Natural killer cell (primary cell): ENCODE measurements at regions not wholly inside any gene's neighbourhood (a gene's known extent, or its start where the extent isn't known, plus 50 kb on each side); places are given as distances from the start of the nearest gene placed in this dataset.

Source experiments
- ATAC-seq, 3 donors: fragments of 150-1000 bp in 2 of 3; fragments of 200-7000 bp in 1 of 3; cut with Tn5 transposase; 1 replicate in 1 of 3; 2 replicates in 2 of 3; pipeline ENCODE4 v1.10.0; 2021; ENCODE audit warnings: mild to moderate bottlenecking in 2 of 3, moderate library complexity in 2 of 3
- DNase-seq, 2 donors: peaks; one replicate each; pipeline versions ENCODE4 v3.0.0 to v3.0.0-alpha.2; 2013 to 2021; ENCODE audit warnings: mixed read lengths in 1 of 2
- H3K27ac ChIP-seq: one replicate; pipeline ENCODE4 v1.5.1; 2013; ENCODE audit warnings: mild to moderate bottlenecking, low read length
- H3K27me3 ChIP-seq: one replicate; pipeline ENCODE4 v1.6.1; 2013; ENCODE audit warnings: low read length; ENCODE audit not compliant: control insufficient read depth, insufficient read depth
- H3K36me3 ChIP-seq: one replicate; pipeline ENCODE4 v1.6.1; 2013; ENCODE audit warnings: low read length; ENCODE audit not compliant: control insufficient read depth, insufficient read depth
- H3K4me1 ChIP-seq: one replicate; pipeline ENCODE4 v1.6.1; 2013; ENCODE audit warnings: low read length; ENCODE audit not compliant: control insufficient read depth, insufficient read depth
- H3K4me3 ChIP-seq: one replicate; pipeline ENCODE4 v1.5.1; 2013; ENCODE audit warnings: low read length
- H3K9me3 ChIP-seq: one replicate; pipeline ENCODE4 v1.6.1; 2013; ENCODE audit warnings: low read length; ENCODE audit not compliant: control insufficient read depth, insufficient read depth
- H3K27ac Mint-ChIP-seq, 2 donors: one replicate each; pipeline ENCODE4 v1.8.0; 2022; ENCODE audit warnings: mild to moderate bottlenecking in 2 of 2, mixed read lengths in 2 of 2, moderate library complexity in 1 of 2
- H3K27me3 Mint-ChIP-seq, 2 donors: one replicate each; pipeline ENCODE4 v1.8.0; 2022; ENCODE audit warnings: low read depth in 2 of 2, mixed read lengths in 2 of 2
- H3K36me3 Mint-ChIP-seq: one replicate; pipeline ENCODE4 v1.8.0; 2022; ENCODE audit warnings: mixed read lengths
- H3K4me1 Mint-ChIP-seq, 2 donors: one replicate each; pipeline ENCODE4 v1.8.0; 2022; ENCODE audit warnings: mixed read lengths in 2 of 2
- H3K4me3 Mint-ChIP-seq: one replicate; pipeline ENCODE4 v1.8.0; 2022; ENCODE audit warnings: mild to moderate bottlenecking, moderate library complexity, mixed read lengths
- H3K9me3 Mint-ChIP-seq, 2 donors: one replicate each; pipeline ENCODE4 v1.8.0; 2022; ENCODE audit warnings: mixed read lengths in 2 of 2
- CTCF ChIP-seq: fragments of 200-600 bp; IDR thresholded peaks from one replicate; pipeline ENCODE4 v1.8.0; 2022; ENCODE audit warnings: antibody characterized with exemption
- WGBS: methylation state at CpG from one replicate; pipeline ENCODE4 v1.1.7; 2013; ENCODE audit warnings: missing lambda C conversion rate; ENCODE audit not compliant: insufficient coverage; 5-methylcytosine and 5-hydroxymethylcytosine counted together
- intact Hi-C: fragments of 100-400 bp; cut with micrococcal nuclease; formaldehyde crosslinking; loops from one replicate; pipeline ENCODE4 v1.14.2; 2022

GRCh38 chr11:134468081-134468668, 56.1 kb upstream of the B3GAT1 start:
- Mint-ChIP-seq H3K36me3 (no peaks in the 10 kb centered on the region), H3K9me3 (no peaks in the 10 kb centered on the region), H3K4me3 (no peak overlapping the region), H3K4me1 (peaks cover 0 to 10% of the 10 kb centered on the region in 2 donors), H3K27me3 (peaks cover 23 to 31% of the 10 kb centered on the region in 2 donors), H3K27ac (no peak overlapping the region)
- H3K4me3 ChIP-seq, result no peak overlapping the region
- H3K27ac ChIP-seq, result no peak overlapping the region
- ATAC-seq (no peak), DNase-seq (no peak)
- TF ChIP-seq CTCF, result no peak
- peaks cover 4% of the 10 kb centered on the region for H3K27me3 ChIP-seq
- intact Hi-C loops, result no loop called here
- no peaks in the 10 kb centered on the region for H3K9me3 ChIP-seq
- 91% methylated on average over 10 of the region's 10 CpGs for WGBS
- H3K36me3 ChIP-seq, result no peaks in the 10 kb centered on the region
- no peaks in the 10 kb centered on the region for H3K4me1 ChIP-seq

- Mint-ChIP-seq H3K36me3 (no peaks in the 10 kb centered on the region), H3K4me3 (no peak overlapping the region), H3K9me3 (no peaks in the 10 kb centered on the region), H3K27ac (no peak overlapping the region), H3K4me1 (peaks cover 0 to 10% of the 10 kb centered on the region in 2 donors), H3K27me3 (peaks cover 15 to 37% of the 10 kb centered on the region in 2 donors)
- 82% methylated on average over 15 of the region's 20 CpGs for WGBS
- ATAC-seq (no peak), DNase-seq (no peak)
- H3K27me3 ChIP-seq, result peaks cover 4% of the 10 kb centered on the region
- intact Hi-C loops, result no loop called here
- no peaks in the 10 kb centered on the region for H3K36me3 ChIP-seq
- no peaks in the 10 kb centered on the region for H3K9me3 ChIP-seq
- TF ChIP-seq CTCF, result no peak
- H3K4me1 ChIP-seq, result no peaks in the 10 kb centered on the region
- no peak overlapping the region for H3K4me3 ChIP-seq
- no peak overlapping the region for H3K27ac ChIP-seq
These were observed 54.8 kb upstream of the B3GAT1 start for GRCh38 chr11:134466610-134467567.

- H3K4me1 ChIP-seq, result no peaks in the 10 kb centered on the region
- Mint-ChIP-seq H3K36me3 (no peaks in the 10 kb centered on the region), H3K27ac (no peak overlapping the region), H3K4me1 (peaks cover 0 to 4% of the 10 kb centered on the region in 2 donors), H3K27me3 (peaks cover 14 to 44% of the 10 kb centered on the region in 2 donors), H3K4me3 (no peak overlapping the region), H3K9me3 (no peaks in the 10 kb centered on the region)
- no peaks in the 10 kb centered on the region for H3K36me3 ChIP-seq
- TF ChIP-seq CTCF, result no peak
- H3K9me3 ChIP-seq, result no peaks in the 10 kb centered on the region
- 10% methylated on average over 15 of the region's 15 CpGs for WGBS
- ATAC-seq (no peak), DNase-seq (no peak)
- no peak overlapping the region for H3K4me3 ChIP-seq
- no peak overlapping the region for H3K27ac ChIP-seq
- H3K27me3 ChIP-seq, result peaks cover 3% of the 10 kb centered on the region
- intact Hi-C loops, result no loop called here
These were observed 54.1 kb upstream of the B3GAT1 start for GRCh38 chr11:134466156-134466555.
